Cardiac muscle cell (in vitro differentiated cells and primary cell): ENCODE measurements at regions not wholly inside any gene's neighbourhood (a gene's known extent, or its start where the extent isn't known, plus 50 kb on each side); places are given as distances from the start of the nearest gene placed in this dataset.

Experiments used
- DNase-seq, 2 donors: peaks; one replicate each; pipeline versions ENCODE4 v3.0.0 to v3.0.0-alpha.2; 2010 to 2017; ENCODE audit warnings: low read depth in 1 of 2, low spot score in 1 of 2
- H3K27ac ChIP-seq: fragments of 200-600 bp; sonication (generic); 2 replicates; pipeline ENCODE4 v1.5.1; 2016
- H3K27me3 ChIP-seq: fragments of 200-600 bp; sonication (generic); 2 replicates; pipeline ENCODE4 v1.6.0; 2016; ENCODE audit warnings: control low read depth
- H3K36me3 ChIP-seq: fragments of 200-600 bp; sonication (generic); 2 replicates; pipeline ENCODE4 v1.5.1; 2016; ENCODE audit warnings: control low read depth
- H3K4me1 ChIP-seq: fragments of 200-600 bp; sonication (generic); 2 replicates; pipeline ENCODE4 v1.8.1; 2017; ENCODE audit warnings: low read depth, mild to moderate bottlenecking, mixed run types
- H3K4me3 ChIP-seq: fragments of 200-600 bp; sonication (generic); 2 replicates; pipeline ENCODE4 v1.5.1; 2016; ENCODE audit warnings: mild to moderate bottlenecking
- H3K9me3 ChIP-seq: fragments of 200-600 bp; sonication (generic); 2 replicates; pipeline ENCODE4 v1.5.1; 2017; ENCODE audit warnings: low read depth, mild to moderate bottlenecking, control low read depth
- TF ChIP-seq, protein P1 (sequence below): IDR thresholded peaks from 2 replicates; pipeline ENCODE4 v1.5.1; 2012; ENCODE audit warnings: low read depth, mild to moderate bottlenecking, low read length

DNA sequence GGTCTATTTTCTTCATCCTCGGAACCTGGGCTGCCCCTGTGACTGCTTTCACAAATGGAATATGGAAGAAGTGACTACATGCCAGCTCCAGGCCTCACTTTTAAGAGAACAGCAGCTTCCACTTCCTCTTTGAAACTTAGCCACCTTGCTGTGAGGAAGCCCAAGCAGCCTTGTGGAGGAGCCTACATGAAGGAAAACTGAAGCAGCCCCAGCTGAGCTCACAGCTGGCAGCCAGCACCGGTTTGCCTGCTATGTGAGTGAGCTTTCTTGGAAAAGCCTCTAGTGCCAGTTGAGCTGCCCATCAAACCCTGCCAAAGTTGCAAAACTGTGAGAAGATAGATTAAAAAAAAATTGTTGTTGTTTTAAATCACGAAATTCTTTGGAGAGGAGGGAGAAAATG is 498.0 kb upstream of the PROK2 start:
- Histone ChIP-seq H3K27me3 (no peaks in the 10 kb centered on the region), H3K9me3 (no peaks in the 10 kb centered on the region), H3K36me3 (no peaks in the 10 kb centered on the region), H3K4me3 (no peak overlapping the region), H3K4me1 (no peaks in the 10 kb centered on the region), H3K27ac (no peak overlapping the region)
- DNase-seq, result no peak
- TF ChIP-seq, protein P1, sequence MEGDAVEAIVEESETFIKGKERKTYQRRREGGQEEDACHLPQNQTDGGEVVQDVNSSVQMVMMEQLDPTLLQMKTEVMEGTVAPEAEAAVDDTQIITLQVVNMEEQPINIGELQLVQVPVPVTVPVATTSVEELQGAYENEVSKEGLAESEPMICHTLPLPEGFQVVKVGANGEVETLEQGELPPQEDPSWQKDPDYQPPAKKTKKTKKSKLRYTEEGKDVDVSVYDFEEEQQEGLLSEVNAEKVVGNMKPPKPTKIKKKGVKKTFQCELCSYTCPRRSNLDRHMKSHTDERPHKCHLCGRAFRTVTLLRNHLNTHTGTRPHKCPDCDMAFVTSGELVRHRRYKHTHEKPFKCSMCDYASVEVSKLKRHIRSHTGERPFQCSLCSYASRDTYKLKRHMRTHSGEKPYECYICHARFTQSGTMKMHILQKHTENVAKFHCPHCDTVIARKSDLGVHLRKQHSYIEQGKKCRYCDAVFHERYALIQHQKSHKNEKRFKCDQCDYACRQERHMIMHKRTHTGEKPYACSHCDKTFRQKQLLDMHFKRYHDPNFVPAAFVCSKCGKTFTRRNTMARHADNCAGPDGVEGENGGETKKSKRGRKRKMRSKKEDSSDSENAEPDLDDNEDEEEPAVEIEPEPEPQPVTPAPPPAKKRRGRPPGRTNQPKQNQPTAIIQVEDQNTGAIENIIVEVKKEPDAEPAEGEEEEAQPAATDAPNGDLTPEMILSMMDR, result no peak

DNA sequence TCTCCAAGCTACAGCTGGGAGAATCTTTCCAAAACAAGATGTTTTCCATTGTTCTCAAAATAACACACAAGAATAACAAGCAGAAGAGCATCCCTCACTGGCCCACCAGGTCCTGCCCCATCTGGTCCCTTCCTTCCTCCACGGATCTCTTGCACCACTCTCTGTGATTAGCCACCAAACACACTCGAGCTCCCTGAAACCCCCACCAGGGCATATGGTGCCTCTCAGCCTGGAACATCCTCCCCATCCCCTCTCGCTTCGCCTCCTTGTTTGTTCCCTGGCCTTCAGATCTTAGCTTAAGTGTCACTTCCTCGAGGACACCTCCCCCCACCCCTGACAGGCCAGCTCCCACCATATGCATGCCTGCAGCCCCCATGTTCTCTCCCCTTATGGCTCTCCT is 496.6 kb upstream of the PROK2 start:
- no peak overlapping the region for H3K27ac ChIP-seq
- TF ChIP-seq, protein P1, result no peak
- DNase-seq, result no peak
- H3K4me3 ChIP-seq, result no peak overlapping the region
- no peaks in the 10 kb centered on the region for H3K4me1 ChIP-seq
- H3K9me3 ChIP-seq, result no peaks in the 10 kb centered on the region
- no peaks in the 10 kb centered on the region for H3K36me3 ChIP-seq
- H3K27me3 ChIP-seq, result no peaks in the 10 kb centered on the region

GRCh38 chr3:72280876-72281275 is 495.9 kb upstream of the PROK2 start:
- no peaks in the 10 kb centered on the region for H3K36me3 ChIP-seq
- DNase-seq, result no peak
- H3K27ac ChIP-seq, result no peak overlapping the region
- no peak overlapping the region for H3K4me3 ChIP-seq
- TF ChIP-seq, protein P1, result no peak
- H3K9me3 ChIP-seq, result no peaks in the 10 kb centered on the region
- H3K4me1 ChIP-seq, result no peaks in the 10 kb centered on the region
- no peaks in the 10 kb centered on the region for H3K27me3 ChIP-seq

GRCh38 chr3:72279631-72280041 is 494.7 kb upstream of the PROK2 start:
- no peaks in the 10 kb centered on the region for H3K4me1 ChIP-seq
- H3K27ac ChIP-seq, result no peak overlapping the region
- no peak for DNase-seq
- no peaks in the 10 kb centered on the region for H3K9me3 ChIP-seq
- TF ChIP-seq, protein P1, result no peak
- H3K36me3 ChIP-seq, result no peaks in the 10 kb centered on the region
- no peak overlapping the region for H3K4me3 ChIP-seq
- H3K27me3 ChIP-seq, result no peaks in the 10 kb centered on the region

DNA sequence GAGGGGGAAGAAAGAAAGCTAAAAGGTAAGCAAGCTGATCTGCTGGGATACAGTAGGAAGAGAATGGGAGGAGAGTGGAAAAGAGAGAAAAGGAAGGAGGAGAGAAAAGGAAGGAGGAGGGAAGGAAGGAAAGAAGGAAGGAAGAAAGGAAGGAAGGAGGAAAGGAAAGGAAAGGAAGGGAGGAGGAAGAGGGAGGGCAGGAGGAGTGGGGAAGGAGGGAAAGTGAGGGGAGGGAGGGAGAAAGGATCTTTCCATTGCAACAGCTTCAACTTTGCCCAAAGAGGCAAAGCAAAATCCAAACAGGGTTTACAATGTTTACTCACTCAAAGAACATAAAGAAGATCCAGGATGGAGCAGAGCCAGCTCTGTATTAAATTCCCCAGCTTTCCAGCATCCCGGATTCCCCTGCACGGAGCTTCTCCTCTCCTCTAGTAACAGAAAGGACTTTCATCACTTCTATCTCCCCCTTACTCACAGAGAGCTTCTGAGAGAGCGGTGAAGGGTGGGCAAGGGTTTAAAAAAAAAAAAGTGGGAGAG is 494.2 kb upstream of the PROK2 start:
- H3K27ac ChIP-seq, result no peak overlapping the region
- H3K4me1 ChIP-seq, result peaks cover under 1% of the 10 kb centered on the region
- no peaks in the 10 kb centered on the region for H3K27me3 ChIP-seq
- H3K9me3 ChIP-seq, result no peaks in the 10 kb centered on the region
- DNase-seq, result no peak
- no peak overlapping the region for H3K4me3 ChIP-seq
- no peaks in the 10 kb centered on the region for H3K36me3 ChIP-seq
- TF ChIP-seq, protein P1, result no peak
